ENCODE measurements at regions not wholly inside any gene's neighbourhood (a gene's known extent, or its start where the extent isn't known, plus 50 kb on each side); places are given as distances from the start of the nearest gene placed in this dataset.

GRCh38 chrX:9148615-9149399 lies 114.9 kb upstream of the FAM9B start:
- TF ChIP-seq, protein P1, sequence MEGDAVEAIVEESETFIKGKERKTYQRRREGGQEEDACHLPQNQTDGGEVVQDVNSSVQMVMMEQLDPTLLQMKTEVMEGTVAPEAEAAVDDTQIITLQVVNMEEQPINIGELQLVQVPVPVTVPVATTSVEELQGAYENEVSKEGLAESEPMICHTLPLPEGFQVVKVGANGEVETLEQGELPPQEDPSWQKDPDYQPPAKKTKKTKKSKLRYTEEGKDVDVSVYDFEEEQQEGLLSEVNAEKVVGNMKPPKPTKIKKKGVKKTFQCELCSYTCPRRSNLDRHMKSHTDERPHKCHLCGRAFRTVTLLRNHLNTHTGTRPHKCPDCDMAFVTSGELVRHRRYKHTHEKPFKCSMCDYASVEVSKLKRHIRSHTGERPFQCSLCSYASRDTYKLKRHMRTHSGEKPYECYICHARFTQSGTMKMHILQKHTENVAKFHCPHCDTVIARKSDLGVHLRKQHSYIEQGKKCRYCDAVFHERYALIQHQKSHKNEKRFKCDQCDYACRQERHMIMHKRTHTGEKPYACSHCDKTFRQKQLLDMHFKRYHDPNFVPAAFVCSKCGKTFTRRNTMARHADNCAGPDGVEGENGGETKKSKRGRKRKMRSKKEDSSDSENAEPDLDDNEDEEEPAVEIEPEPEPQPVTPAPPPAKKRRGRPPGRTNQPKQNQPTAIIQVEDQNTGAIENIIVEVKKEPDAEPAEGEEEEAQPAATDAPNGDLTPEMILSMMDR (IDR thresholded peaks at IDR 0.05), result no peak
- no peak for TF ChIP-seq POLR2A (IDR thresholded peaks at IDR 0.05)

Measured in body of pancreas (tissue), 4 donors.